Ishikawa (cell line): ENCODE measurements at regions not wholly inside any gene's neighbourhood (a gene's known extent, or its start where the extent isn't known, plus 50 kb on each side); places are given as distances from the start of the nearest gene placed in this dataset.

Experiments used
- CEBPB ChIP-seq: IDR thresholded peaks from 2 replicates; pipeline ENCODE4 v1.6.1; 2012
- CREB1 ChIP-seq: IDR thresholded peaks from 2 replicates; pipeline ENCODE4 v1.6.1; 2012; ENCODE audit warnings: low read depth
- EGR1 ChIP-seq: IDR thresholded peaks from 2 replicates; pipeline ENCODE4 v1.6.1; 2012
- EP300 ChIP-seq: IDR thresholded peaks from 2 replicates; pipeline ENCODE4 v1.6.1; 2012; ENCODE audit warnings: borderline replicate concordance
- FOXM1 ChIP-seq: IDR thresholded peaks from 2 replicates; pipeline ENCODE4 v1.6.1; 2012; ENCODE audit warnings: low read depth, borderline replicate concordance
- MAX ChIP-seq: IDR thresholded peaks from 2 replicates; pipeline ENCODE4 v1.6.1; 2012
- NFIC ChIP-seq: IDR thresholded peaks from 2 replicates; pipeline ENCODE4 v1.6.1; 2012
- RAD21 ChIP-seq: IDR thresholded peaks from 2 replicates; pipeline ENCODE4 v1.6.1; 2012; ENCODE audit warnings: low read depth
- REST ChIP-seq: IDR thresholded peaks from 2 replicates; pipeline ENCODE4 v1.6.1; 2012; ENCODE audit warnings: low read depth, mild to moderate bottlenecking
- TAF1 ChIP-seq: IDR thresholded peaks from 2 replicates; pipeline ENCODE4 v1.6.1; 2012; ENCODE audit warnings: low read depth, mild to moderate bottlenecking
- TCF12 ChIP-seq: IDR thresholded peaks from 2 replicates; pipeline ENCODE4 v1.6.1; 2012; ENCODE audit warnings: low read depth
- TEAD4 ChIP-seq: IDR thresholded peaks from 2 replicates; pipeline ENCODE4 v1.6.1; 2012
- USF1 ChIP-seq: IDR thresholded peaks from 2 replicates; pipeline ENCODE4 v1.6.1; 2012
- YY1 ChIP-seq: IDR thresholded peaks from 2 replicates; pipeline ENCODE4 v1.6.1; 2012; ENCODE audit warnings: low read depth
- ZBTB7A ChIP-seq: IDR thresholded peaks from 2 replicates; pipeline ENCODE4 v1.6.1; 2012; ENCODE audit warnings: low read depth

- TF ChIP-seq TAF1: no peak
- TF ChIP-seq MAX: no peak
- TF ChIP-seq TEAD4: no peak
- TF ChIP-seq TCF12: no peak
- no peak for TF ChIP-seq CEBPB
- TF ChIP-seq NFIC: no peak
- TF ChIP-seq RAD21: no peak
- no peak for TF ChIP-seq CREB1
- TF ChIP-seq EGR1: no peak
- TF ChIP-seq YY1: no peak
- no peak for TF ChIP-seq ZBTB7A
- no peak for TF ChIP-seq FOXM1
- TF ChIP-seq USF1: no peak
- TF ChIP-seq REST: no peak
- TF ChIP-seq EP300: no peak
Observed at GRCh38 chrX:33415459-33415858, 204.1 kb upstream of the DMD start.

- TF ChIP-seq TCF12 (no peak), CEBPB (no peak), RAD21 (no peak), ZBTB7A (no peak), FOXM1 (no peak), YY1 (no peak), EGR1 (no peak), MAX (no peak), REST (no peak), CREB1 (no peak), USF1 (no peak)
Observed at GRCh38 chrX:33385546-33385945, 174.2 kb upstream of the DMD start.

DNA sequence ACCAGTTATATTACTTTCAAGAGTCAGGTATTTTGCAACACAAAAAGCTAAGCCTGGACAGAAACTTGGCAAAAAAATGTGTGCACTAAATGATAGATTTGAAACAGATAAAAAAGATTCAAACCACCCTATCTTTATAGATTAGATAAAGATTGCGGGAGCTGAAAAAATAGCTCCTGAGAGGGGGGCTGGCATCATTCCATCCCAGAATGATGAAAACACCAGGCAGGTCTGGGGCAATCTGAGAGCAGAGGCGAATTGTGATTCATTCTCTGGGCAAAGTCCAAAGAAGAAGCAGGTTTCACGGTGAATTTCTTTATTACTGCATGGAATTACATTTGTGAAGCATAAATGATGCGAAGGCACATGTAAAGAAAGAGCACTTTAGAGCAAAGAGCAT, 168.5 kb upstream of the DMD start:
- TF ChIP-seq FOXM1 (no peak), NFIC (no peak), EGR1 (no peak), CREB1 (no peak), ZBTB7A (no peak), RAD21 (no peak), USF1 (no peak)

GRCh38 chrX:33357606-33358005, 146.3 kb upstream of the DMD start:
- TF ChIP-seq REST (no peak), TCF12 (no peak), TEAD4 (no peak), MAX (no peak), EGR1 (no peak)

DNA sequence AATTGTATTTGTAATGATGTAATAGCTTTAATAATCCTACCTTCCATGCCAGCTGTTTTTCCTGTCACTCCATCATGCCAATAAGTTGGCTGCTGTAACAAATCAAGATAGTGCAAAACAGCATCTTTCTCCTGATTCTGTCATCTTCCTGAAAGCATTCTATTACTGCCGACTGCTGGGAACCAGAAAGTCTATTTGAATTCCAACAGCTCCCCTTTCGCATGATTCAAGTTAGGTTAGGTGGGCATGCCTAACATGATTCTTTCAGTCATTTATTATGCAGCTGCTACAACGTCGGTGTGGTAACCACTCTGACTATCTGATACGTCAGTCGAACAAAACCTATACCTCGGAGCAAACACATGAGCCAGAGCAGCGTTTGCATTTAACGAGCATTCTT, 127.9 kb upstream of the DMD start:
- TF ChIP-seq EP300 (no peak), CREB1 (no peak)
